WTC11 (cell line): ENCODE measurements at regions not wholly inside any gene's neighbourhood (a gene's known extent, or its start where the extent isn't known, plus 50 kb on each side); places are given as distances from the start of the nearest gene placed in this dataset.

ENCODE experiments used
- FOXP1 ChIP-seq: sonication (generic); formaldehyde crosslinking; IDR thresholded peaks from 2 replicates; pipeline ENCODE4 v1.8.0; 2022; ENCODE audit warnings: missing genetic modification reagents, mild to moderate bottlenecking, moderate library complexity, borderline replicate concordance
- TF ChIP-seq, protein P1 (sequence below): fragments of 200-600 bp; IDR thresholded peaks from 2 replicates; pipeline ENCODE4 v1.8.0; 2022; ENCODE audit warnings: antibody characterized with exemption

DNA sequence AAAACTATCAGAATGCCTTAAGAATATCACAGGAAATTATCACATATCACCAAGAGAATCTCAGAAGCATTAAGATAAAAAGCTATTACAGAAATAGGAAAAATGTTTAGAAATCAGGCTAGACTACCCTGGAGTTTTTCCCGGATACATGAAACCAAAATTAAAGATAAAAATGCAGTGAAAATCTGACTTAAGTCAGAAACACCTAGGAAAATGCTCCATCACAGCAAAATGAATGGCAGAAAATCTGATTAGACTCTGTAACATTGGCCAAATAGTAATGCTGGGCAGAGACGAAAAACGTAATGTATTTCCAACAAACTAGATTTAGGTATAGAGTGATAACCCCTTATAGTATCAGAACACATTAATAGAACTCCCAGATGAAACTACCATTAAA is 1626.7 kb upstream of the C9orf72 start:
- TF ChIP-seq, protein P1, sequence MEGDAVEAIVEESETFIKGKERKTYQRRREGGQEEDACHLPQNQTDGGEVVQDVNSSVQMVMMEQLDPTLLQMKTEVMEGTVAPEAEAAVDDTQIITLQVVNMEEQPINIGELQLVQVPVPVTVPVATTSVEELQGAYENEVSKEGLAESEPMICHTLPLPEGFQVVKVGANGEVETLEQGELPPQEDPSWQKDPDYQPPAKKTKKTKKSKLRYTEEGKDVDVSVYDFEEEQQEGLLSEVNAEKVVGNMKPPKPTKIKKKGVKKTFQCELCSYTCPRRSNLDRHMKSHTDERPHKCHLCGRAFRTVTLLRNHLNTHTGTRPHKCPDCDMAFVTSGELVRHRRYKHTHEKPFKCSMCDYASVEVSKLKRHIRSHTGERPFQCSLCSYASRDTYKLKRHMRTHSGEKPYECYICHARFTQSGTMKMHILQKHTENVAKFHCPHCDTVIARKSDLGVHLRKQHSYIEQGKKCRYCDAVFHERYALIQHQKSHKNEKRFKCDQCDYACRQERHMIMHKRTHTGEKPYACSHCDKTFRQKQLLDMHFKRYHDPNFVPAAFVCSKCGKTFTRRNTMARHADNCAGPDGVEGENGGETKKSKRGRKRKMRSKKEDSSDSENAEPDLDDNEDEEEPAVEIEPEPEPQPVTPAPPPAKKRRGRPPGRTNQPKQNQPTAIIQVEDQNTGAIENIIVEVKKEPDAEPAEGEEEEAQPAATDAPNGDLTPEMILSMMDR, result no peak
- TF ChIP-seq FOXP1 (CRISPR knock-in tag), result no peak
